ENCODE measurements at regions not wholly inside any gene's neighbourhood (a gene's known extent, or its start where the extent isn't known, plus 50 kb on each side); places are given as distances from the start of the nearest gene placed in this dataset.

DNA sequence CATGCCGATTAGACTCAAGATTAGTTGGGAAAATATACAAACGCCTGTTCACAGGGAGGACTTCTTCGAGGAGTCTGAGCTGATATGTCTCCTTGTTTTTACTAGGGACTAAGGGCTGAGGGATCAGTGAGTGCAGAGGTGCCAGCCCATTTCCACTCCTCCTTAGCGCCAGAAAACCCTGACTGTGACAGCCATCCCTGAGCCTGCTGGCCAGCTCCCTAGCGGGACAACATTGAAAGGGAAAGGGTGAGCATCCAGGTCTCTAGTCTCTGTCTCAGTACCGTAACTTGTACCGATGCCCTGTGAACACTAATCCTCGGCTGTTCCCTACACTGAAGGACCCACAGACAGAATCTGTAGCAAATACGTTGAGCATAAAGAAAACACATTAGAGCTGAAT, 243.4 kb downstream of the WNT5A start:
- Histone ChIP-seq H3K9me3 (ENCODE audit: control insufficient read depth, insufficient read depth, low read length) (no peaks in the 10 kb centered on the region), H3K36me3 (ENCODE audit: control insufficient read depth, insufficient read depth, low read length) (no peaks in the 10 kb centered on the region), H3K27me3 (ENCODE audit: control insufficient read depth, insufficient read depth, low read length) (no peaks in the 10 kb centered on the region), H3K4me3 (ENCODE audit: low read length) (no peak overlapping the region), H3K27ac (ENCODE audit: low read length) (no peak overlapping the region), H3K4me1 (ENCODE audit: control insufficient read depth, insufficient read depth, low read length) (no peaks in the 10 kb centered on the region)
- H3K27ac Mint-ChIP-seq = no peak overlapping the region
- no peak for DNase-seq
- peaks cover 4 to 9% of the 10 kb centered on the region in 2 donors for H3K9me3 Mint-ChIP-seq
- no peaks in the 10 kb centered on the region for H3K36me3 Mint-ChIP-seq
- WGBS (ENCODE audit: insufficient coverage) = 70% methylated on average over 9 of the region's 9 CpGs
- H3K4me3 Mint-ChIP-seq = no peak overlapping the region
- intact Hi-C loops (cut with micrococcal nuclease) = no loop called here
- no peaks in the 10 kb centered on the region for H3K4me1 Mint-ChIP-seq
- no peaks in the 10 kb centered on the region for H3K27me3 Mint-ChIP-seq (ENCODE audit: low read depth in 2 of 2)
- ATAC-seq = no peak
- TF ChIP-seq, protein P1, sequence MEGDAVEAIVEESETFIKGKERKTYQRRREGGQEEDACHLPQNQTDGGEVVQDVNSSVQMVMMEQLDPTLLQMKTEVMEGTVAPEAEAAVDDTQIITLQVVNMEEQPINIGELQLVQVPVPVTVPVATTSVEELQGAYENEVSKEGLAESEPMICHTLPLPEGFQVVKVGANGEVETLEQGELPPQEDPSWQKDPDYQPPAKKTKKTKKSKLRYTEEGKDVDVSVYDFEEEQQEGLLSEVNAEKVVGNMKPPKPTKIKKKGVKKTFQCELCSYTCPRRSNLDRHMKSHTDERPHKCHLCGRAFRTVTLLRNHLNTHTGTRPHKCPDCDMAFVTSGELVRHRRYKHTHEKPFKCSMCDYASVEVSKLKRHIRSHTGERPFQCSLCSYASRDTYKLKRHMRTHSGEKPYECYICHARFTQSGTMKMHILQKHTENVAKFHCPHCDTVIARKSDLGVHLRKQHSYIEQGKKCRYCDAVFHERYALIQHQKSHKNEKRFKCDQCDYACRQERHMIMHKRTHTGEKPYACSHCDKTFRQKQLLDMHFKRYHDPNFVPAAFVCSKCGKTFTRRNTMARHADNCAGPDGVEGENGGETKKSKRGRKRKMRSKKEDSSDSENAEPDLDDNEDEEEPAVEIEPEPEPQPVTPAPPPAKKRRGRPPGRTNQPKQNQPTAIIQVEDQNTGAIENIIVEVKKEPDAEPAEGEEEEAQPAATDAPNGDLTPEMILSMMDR (IDR thresholded peaks at IDR 0.05) = no peak

DNA sequence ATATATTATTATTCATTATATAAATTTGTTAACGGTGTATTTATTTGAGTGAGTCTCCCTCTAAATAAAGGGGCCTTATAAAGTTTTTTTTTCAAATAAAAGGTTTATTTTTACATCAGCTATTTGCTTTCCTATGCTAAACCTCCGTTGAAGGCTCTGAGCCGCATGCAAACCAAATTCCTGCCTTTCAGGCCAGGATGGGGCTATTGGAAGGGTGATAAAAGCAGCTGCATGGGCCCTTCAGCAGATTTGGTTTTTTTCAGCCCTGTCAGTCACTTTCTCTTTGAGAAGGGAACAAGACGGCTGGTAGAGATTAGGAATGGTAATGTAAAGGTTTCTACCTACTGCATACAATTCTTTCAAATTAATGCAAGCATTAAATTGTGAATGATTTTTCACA, 244.2 kb downstream of the WNT5A start:
- no peaks in the 10 kb centered on the region for H3K27me3 ChIP-seq (ENCODE audit: control insufficient read depth, insufficient read depth, low read length)
- no peaks in the 10 kb centered on the region for H3K27me3 Mint-ChIP-seq (ENCODE audit: low read depth in 2 of 2)
- no peaks in the 10 kb centered on the region for H3K4me1 ChIP-seq (ENCODE audit: control insufficient read depth, insufficient read depth, low read length)
- WGBS (ENCODE audit: insufficient coverage) = 36% methylated on average over 2 of the region's 4 CpGs
- H3K27ac Mint-ChIP-seq = no peak overlapping the region
- no peaks in the 10 kb centered on the region for H3K36me3 Mint-ChIP-seq
- H3K4me3 Mint-ChIP-seq = no peak overlapping the region
- H3K9me3 ChIP-seq (ENCODE audit: control insufficient read depth, insufficient read depth, low read length) = no peaks in the 10 kb centered on the region
- intact Hi-C loops (cut with micrococcal nuclease) = no loop called here
- no peaks in the 10 kb centered on the region for H3K4me1 Mint-ChIP-seq
- DNase-seq (no peak), ATAC-seq (no peak)
- no peaks in the 10 kb centered on the region for H3K36me3 ChIP-seq (ENCODE audit: control insufficient read depth, insufficient read depth, low read length)
- no peak overlapping the region for H3K27ac ChIP-seq (ENCODE audit: low read length)
- H3K4me3 ChIP-seq (ENCODE audit: low read length) = no peak overlapping the region
- TF ChIP-seq, protein P1 (IDR thresholded peaks at IDR 0.05) = no peak
- H3K9me3 Mint-ChIP-seq = peaks cover 4 to 7% of the 10 kb centered on the region in 2 donors

DNA sequence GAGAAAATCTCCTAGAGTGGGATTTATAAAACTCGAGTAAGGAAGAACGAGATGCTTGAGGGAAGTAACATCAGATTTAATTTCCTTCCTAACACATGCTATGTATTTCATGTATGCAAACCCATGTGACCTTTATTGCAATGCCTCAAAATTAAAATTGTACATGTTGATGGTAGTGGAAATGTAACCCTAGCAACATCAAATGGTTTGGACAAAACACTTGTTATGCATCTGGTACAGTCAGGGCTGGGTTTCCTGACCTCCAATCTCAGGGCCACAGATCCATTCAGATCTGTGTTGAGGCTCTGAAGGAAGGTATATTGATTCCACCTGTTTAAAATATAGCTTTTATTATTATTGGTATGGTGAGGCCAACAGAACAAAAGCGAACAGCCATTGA, 246.0 kb downstream of the WNT5A start:
- no peaks in the 10 kb centered on the region for H3K27me3 ChIP-seq (ENCODE audit: control insufficient read depth, insufficient read depth, low read length)
- WGBS (ENCODE audit: insufficient coverage) = 69% methylated on average over 1 of the region's 3 CpGs
- no peak overlapping the region for H3K27ac ChIP-seq (ENCODE audit: low read length)
- intact Hi-C loops (cut with micrococcal nuclease) = no loop called here
- Mint-ChIP-seq H3K36me3 (no peaks in the 10 kb centered on the region), H3K27me3 (ENCODE audit: low read depth in 2 of 2) (no peaks in the 10 kb centered on the region), H3K9me3 (peaks cover 2 to 7% of the 10 kb centered on the region in 2 donors), H3K27ac (no peak overlapping the region), H3K4me1 (no peaks in the 10 kb centered on the region), H3K4me3 (no peak overlapping the region)
- TF ChIP-seq, protein P1 (IDR thresholded peaks at IDR 0.05) = no peak
- DNase-seq = no peak
- no peaks in the 10 kb centered on the region for H3K4me1 ChIP-seq (ENCODE audit: control insufficient read depth, insufficient read depth, low read length)
- H3K9me3 ChIP-seq (ENCODE audit: control insufficient read depth, insufficient read depth, low read length) = no peaks in the 10 kb centered on the region
- ATAC-seq = no peak
- no peaks in the 10 kb centered on the region for H3K36me3 ChIP-seq (ENCODE audit: control insufficient read depth, insufficient read depth, low read length)
- no peak overlapping the region for H3K4me3 ChIP-seq (ENCODE audit: low read length)

DNA sequence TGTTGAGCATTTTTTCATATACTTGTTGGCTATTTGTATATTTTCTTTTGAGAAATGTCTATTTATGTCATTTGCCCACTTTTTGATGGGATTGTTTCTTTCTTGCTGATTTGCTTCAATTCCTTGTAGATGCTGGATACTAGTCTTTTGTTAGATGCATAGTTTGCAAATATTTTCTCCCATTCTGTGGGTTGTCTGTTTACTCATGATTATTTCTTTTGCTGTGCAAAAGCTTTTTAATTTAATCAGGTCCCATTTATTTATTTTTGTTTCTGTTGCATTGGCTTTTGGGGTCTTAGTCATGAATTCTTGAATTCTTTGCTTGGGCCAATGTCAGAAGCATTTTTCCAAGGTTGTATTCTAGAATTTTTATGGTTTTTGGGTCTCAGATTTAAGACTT, 251.7 kb downstream of the WNT5A start:
- intact Hi-C loops (cut with micrococcal nuclease) = no loop called here
- no peaks in the 10 kb centered on the region for H3K27me3 Mint-ChIP-seq (ENCODE audit: low read depth in 2 of 2)
- TF ChIP-seq, protein P1 (IDR thresholded peaks at IDR 0.05) = no peak

More for the DNA sequence above, 251.7 kb downstream of the WNT5A start:
- no peaks in the 10 kb centered on the region for H3K36me3 Mint-ChIP-seq
- no peak overlapping the region for H3K27ac Mint-ChIP-seq
- H3K27me3 ChIP-seq (ENCODE audit: control insufficient read depth, insufficient read depth, low read length) = no peaks in the 10 kb centered on the region
- H3K27ac ChIP-seq (ENCODE audit: low read length) = no peak overlapping the region
- no peak for DNase-seq
- peaks cover 8 to 10% of the 10 kb centered on the region in 2 donors for H3K9me3 Mint-ChIP-seq
- H3K36me3 ChIP-seq (ENCODE audit: control insufficient read depth, insufficient read depth, low read length) = no peaks in the 10 kb centered on the region
- H3K4me3 ChIP-seq (ENCODE audit: low read length) = no peak overlapping the region
- H3K4me1 ChIP-seq (ENCODE audit: control insufficient read depth, insufficient read depth, low read length) = no peaks in the 10 kb centered on the region
- no peaks in the 10 kb centered on the region for H3K4me1 Mint-ChIP-seq
- peaks cover 8% of the 10 kb centered on the region for H3K9me3 ChIP-seq (ENCODE audit: control insufficient read depth, insufficient read depth, low read length)
- no peak for ATAC-seq
- H3K4me3 Mint-ChIP-seq = no peak overlapping the region

Measured in natural killer cell (primary cell).